ENCODE measurements at regions not wholly inside any gene's neighbourhood (a gene's known extent, or its start where the extent isn't known, plus 50 kb on each side); places are given as distances from the start of the nearest gene placed in this dataset.

- no peak for TF ChIP-seq CTCF (IDR thresholded peaks at IDR 0.05)
- no peak for TF ChIP-seq POLR2A (IDR thresholded peaks at IDR 0.05)
- TF ChIP-seq POLR2AphosphoS5 (IDR thresholded peaks at IDR 0.05): no peak
These were observed 777.7 kb upstream of the ACVR2A start for GRCh38 chr2:147067136-147067535.
